GM21515 (cell line): ENCODE measurements at regions not wholly inside any gene's neighbourhood (a gene's known extent, or its start where the extent isn't known, plus 50 kb on each side); places are given as distances from the start of the nearest gene placed in this dataset.

ENCODE experiments used
- ATAC-seq: cut with Tn5 transposase; IDR thresholded peaks from one replicate; pipeline ENCODE4 v1.9.1; 2021; ENCODE audit not compliant: unreplicated experiment

GRCh38 chr3:55413236-55413635, 73.9 kb downstream of the WNT5A start:
- no peak for ATAC-seq

GRCh38 chr3:55412545-55412944, 74.6 kb downstream of the WNT5A start:
- no peak for ATAC-seq

GRCh38 chr3:55409806-55410205, 77.3 kb downstream of the WNT5A start:
- ATAC-seq: no peak

GRCh38 chr3:55408193-55408826, 78.8 kb downstream of the WNT5A start:
- no peak for ATAC-seq

GRCh38 chr3:55407426-55407820, 79.7 kb downstream of the WNT5A start:
- ATAC-seq: no peak

- ATAC-seq: no peak
Measured at GRCh38 chr3:55406696-55407425, 80.2 kb downstream of the WNT5A start.

GRCh38 chr3:55405436-55405835, 81.7 kb downstream of the WNT5A start:
- ATAC-seq: no peak

- ATAC-seq: no peak
Measured at GRCh38 chr3:55402886-55403609, 84.1 kb downstream of the WNT5A start.

- no peak for ATAC-seq
Measured at GRCh38 chr3:55380561-55380960, 106.5 kb downstream of the WNT5A start.

GRCh38 chr3:55376753-55377347, 110.3 kb downstream of the WNT5A start:
- no peak for ATAC-seq

GRCh38 chr3:55373423-55373822, 113.7 kb downstream of the WNT5A start:
- no peak for ATAC-seq

GRCh38 chr3:55370272-55370671, 116.8 kb downstream of the WNT5A start:
- no peak for ATAC-seq

GRCh38 chr3:55369141-55369847, 117.8 kb downstream of the WNT5A start:
- no peak for ATAC-seq

GRCh38 chr3:55368366-55368765, 118.7 kb downstream of the WNT5A start:
- no peak for ATAC-seq

- ATAC-seq: no peak
Measured at GRCh38 chr3:55367384-55367783, 119.7 kb downstream of the WNT5A start.

GRCh38 chr3:55364421-55364820, 122.7 kb downstream of the WNT5A start:
- no peak for ATAC-seq

- ATAC-seq: no peak
Measured at GRCh38 chr3:55362210-55362960, 124.7 kb downstream of the WNT5A start.

GRCh38 chr3:55357796-55358195, 129.3 kb downstream of the WNT5A start:
- ATAC-seq: no peak

GRCh38 chr3:55352668-55353067, 134.4 kb downstream of the WNT5A start:
- ATAC-seq: no peak

- no peak for ATAC-seq
Measured at GRCh38 chr3:55349851-55350250, 137.3 kb downstream of the WNT5A start.
